PC-9 (cell line): ENCODE measurements at regions not wholly inside any gene's neighbourhood (a gene's known extent, or its start where the extent isn't known, plus 50 kb on each side); places are given as distances from the start of the nearest gene placed in this dataset.

Experiments
- BruUV-seq: library from RNA; stranded (reverse); fragments of 400-500 nt; replicated peaks from 2 replicates; lab custom pipeline; 2021; lab: Mats Ljungman, UMichigan
- CTCF ChIA-PET: fragments of 300-600 bp; sonication (Branson Sonifier 250); formaldehyde crosslinking; loops from one replicate; lab custom pipeline; 2022; ENCODE audit warnings: antibody characterized with exemption; lab: Charles Lee
- POLR2A ChIA-PET: fragments of 300-600 bp; sonication (Branson Sonifier 250); formaldehyde crosslinking; loops from one replicate; lab custom pipeline; 2022; ENCODE audit warnings: antibody characterized with exemption; ENCODE audit not compliant: unreplicated experiment; lab: Charles Lee
- DNase-seq, 2 experiments: peaks; one replicate each; pipeline versions ENCODE4 v3.0.0 to v3.0.0-alpha.2; 2015 to 2022; ENCODE audit warnings: mixed read lengths in 1 of 2
- H2AFZ ChIP-seq: fragments of 200-600 bp; sonication (generic); 2 replicates; pipeline ENCODE4 v1.8.1; 2017; ENCODE audit warnings: antibody characterized with exemption
- H3F3A ChIP-seq: fragments of 200-600 bp; sonication (generic); 2 replicates; pipeline ENCODE4 v1.8.1; 2017; ENCODE audit warnings: antibody characterized with exemption, mild to moderate bottlenecking, low read depth; ENCODE audit not compliant: insufficient read depth
- H3K27ac ChIP-seq: fragments of 200-600 bp; sonication (generic); 2 replicates; pipeline ENCODE4 v1.6.1; 2016; ENCODE audit warnings: mixed run types
- H3K27me3 ChIP-seq: fragments of 200-600 bp; sonication (generic); 2 replicates; pipeline ENCODE4 v1.6.1; 2016; ENCODE audit warnings: low read depth, mixed run types; ENCODE audit not compliant: insufficient read depth
- H3K36me3 ChIP-seq: fragments of 200-600 bp; sonication (generic); 2 replicates; pipeline ENCODE4 v1.6.1; 2016; ENCODE audit warnings: low read depth, mixed run types
- H3K4me1 ChIP-seq: fragments of 200-600 bp; sonication (generic); replicated peaks from 2 replicates; pipeline ENCODE4 v1.6.1; 2016; ENCODE audit warnings: mixed run types; ENCODE audit not compliant: insufficient read depth
- H3K4me2 ChIP-seq: fragments of 200-600 bp; sonication (generic); 2 replicates; pipeline ENCODE4 v1.6.1; 2017; ENCODE audit warnings: mixed run types
- H3K4me3 ChIP-seq: fragments of 200-600 bp; sonication (generic); 2 replicates; pipeline ENCODE4 v1.6.1; 2016; ENCODE audit warnings: mixed run types
- H3K79me2 ChIP-seq: fragments of 200-600 bp; sonication (generic); 2 replicates; pipeline ENCODE4 v1.6.1; 2017; ENCODE audit warnings: low read depth, mixed run types
- H3K9me2 ChIP-seq: fragments of 200-600 bp; sonication (generic); 2 replicates; pipeline ENCODE4 v1.8.1; 2017; ENCODE audit warnings: mild to moderate bottlenecking; ENCODE audit not compliant: insufficient read depth
- H3K9me3 ChIP-seq: fragments of 200-600 bp; sonication (generic); 2 replicates; pipeline ENCODE4 v1.8.1; 2016; ENCODE audit warnings: low read depth; ENCODE audit not compliant: insufficient read depth
- H4K20me1 ChIP-seq: fragments of 200-600 bp; sonication (generic); 2 replicates; pipeline ENCODE4 v1.8.1; 2017; ENCODE audit not compliant: insufficient read depth
- EZH2 ChIP-seq: fragments of 200-600 bp; sonication (generic); IDR thresholded peaks from 2 replicates; pipeline ENCODE4 v1.8.0; 2017; ENCODE audit warnings: antibody characterized with exemption, low read depth
- intact Hi-C: fragments of 100-400 bp; cut with micrococcal nuclease; formaldehyde crosslinking; loops from one replicate; pipeline ENCODE4 v1.10.0; 2022; ENCODE audit not compliant: unreplicated experiment
- TF ChIP-seq, protein P1 (sequence below): fragments of 200-600 bp; sonication (generic); conservative IDR thresholded peaks from 2 replicates; pipeline ENCODE4 v1.6.1; 2017; ENCODE audit warnings: mixed run types, antibody characterized with exemption, mild to moderate bottlenecking, moderate library complexity

DNA sequence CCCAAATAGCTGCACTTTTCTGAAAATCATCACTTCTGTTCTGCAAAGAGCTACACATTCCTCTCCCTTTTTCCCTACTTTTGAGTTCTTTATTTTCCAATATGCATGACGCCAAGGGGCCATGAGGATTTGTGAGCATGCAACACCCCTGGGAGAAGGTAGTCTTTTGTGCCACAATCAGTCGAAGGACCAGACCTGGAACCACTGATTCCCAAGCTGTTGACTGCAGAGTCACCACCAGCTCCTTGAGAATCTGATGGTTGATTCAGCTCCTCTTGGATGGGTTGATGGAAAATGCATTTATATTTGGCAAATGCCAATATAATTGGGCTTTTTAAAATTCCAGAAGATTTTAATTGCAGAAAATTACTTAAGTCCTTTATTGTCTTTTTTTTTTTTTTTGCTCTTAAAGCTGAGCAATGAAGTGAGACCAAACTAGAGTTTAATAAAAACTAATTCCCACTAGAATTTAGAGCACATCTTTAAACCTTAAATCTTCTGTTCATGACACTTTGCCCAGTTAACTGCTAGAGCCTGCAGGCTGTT lies 554.1 kb downstream of the TNS3 start:
- Histone ChIP-seq H3K36me3 (no peaks in the 10 kb centered on the region), H3K4me2 (no peak overlapping the region), H3K27ac (no peak overlapping the region), H2AFZ (no peak overlapping the region), H3K79me2 (no peaks in the 10 kb centered on the region), H3K9me3 (no peaks in the 10 kb centered on the region), H3K4me3 (no peak overlapping the region), H3K4me1 (no peaks in the 10 kb centered on the region), H3K27me3 (no peaks in the 10 kb centered on the region), H3F3A (no peaks in the 10 kb centered on the region), H4K20me1 (no peaks in the 10 kb centered on the region), H3K9me2 (no peaks in the 10 kb centered on the region)
- ChIA-PET POLR2A (no interaction called here), CTCF (interaction anchor here (0.7 kb wide), 2 partner anchors 759 to 1763 kb away, joined by 5 to 6 read pairs; no protein-coding TSS in a partner anchor)
- TF ChIP-seq, protein P1, sequence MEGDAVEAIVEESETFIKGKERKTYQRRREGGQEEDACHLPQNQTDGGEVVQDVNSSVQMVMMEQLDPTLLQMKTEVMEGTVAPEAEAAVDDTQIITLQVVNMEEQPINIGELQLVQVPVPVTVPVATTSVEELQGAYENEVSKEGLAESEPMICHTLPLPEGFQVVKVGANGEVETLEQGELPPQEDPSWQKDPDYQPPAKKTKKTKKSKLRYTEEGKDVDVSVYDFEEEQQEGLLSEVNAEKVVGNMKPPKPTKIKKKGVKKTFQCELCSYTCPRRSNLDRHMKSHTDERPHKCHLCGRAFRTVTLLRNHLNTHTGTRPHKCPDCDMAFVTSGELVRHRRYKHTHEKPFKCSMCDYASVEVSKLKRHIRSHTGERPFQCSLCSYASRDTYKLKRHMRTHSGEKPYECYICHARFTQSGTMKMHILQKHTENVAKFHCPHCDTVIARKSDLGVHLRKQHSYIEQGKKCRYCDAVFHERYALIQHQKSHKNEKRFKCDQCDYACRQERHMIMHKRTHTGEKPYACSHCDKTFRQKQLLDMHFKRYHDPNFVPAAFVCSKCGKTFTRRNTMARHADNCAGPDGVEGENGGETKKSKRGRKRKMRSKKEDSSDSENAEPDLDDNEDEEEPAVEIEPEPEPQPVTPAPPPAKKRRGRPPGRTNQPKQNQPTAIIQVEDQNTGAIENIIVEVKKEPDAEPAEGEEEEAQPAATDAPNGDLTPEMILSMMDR = no peak
- no peak for TF ChIP-seq EZH2
- no TSS peak for BruUV-seq
- intact Hi-C loops = no loop called here
- no peak for DNase-seq

DNA sequence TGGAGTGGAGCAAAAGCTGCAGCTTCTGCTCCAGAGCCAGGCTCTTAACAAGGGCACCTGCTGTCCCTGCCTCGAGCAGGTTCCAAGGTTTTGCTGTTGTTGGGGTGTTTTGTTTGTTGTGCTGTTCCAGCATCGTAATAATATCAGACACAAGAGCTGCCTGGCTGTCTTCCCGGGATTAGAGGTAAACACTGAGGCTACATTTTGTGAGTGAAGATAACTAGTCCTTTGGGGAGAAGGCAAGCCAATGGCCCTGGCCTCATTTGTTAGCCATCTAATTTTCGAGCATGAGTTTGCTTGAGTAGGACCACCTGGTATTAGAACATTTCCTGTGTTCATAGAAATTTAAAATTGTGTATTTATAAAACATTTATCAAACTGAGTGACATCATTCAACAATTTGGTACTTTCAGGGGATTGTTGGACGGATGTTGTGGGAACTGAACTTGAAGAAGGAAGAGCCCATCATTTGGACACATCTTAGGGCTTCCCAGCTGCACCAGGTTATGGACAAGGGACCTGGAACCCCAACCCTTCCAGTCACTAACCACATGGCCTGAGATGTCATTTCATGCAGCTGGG lies 555.0 kb downstream of the TNS3 start:
- no peak overlapping the region for H3K4me3 ChIP-seq
- TF ChIP-seq, protein P1 = no peak
- TF ChIP-seq EZH2 = no peak
- BruUV-seq = no TSS peak
- CTCF ChIA-PET = no interaction called here
- H3K27ac ChIP-seq = no peak overlapping the region
- no peaks in the 10 kb centered on the region for H3K79me2 ChIP-seq
- no peaks in the 10 kb centered on the region for H3K27me3 ChIP-seq
- intact Hi-C loops = no loop called here
- H3K4me2 ChIP-seq = no peak overlapping the region
- H3K9me3 ChIP-seq = no peaks in the 10 kb centered on the region
- no peaks in the 10 kb centered on the region for H3K4me1 ChIP-seq
- DNase-seq = no peak
- no peaks in the 10 kb centered on the region for H3F3A ChIP-seq
- H3K9me2 ChIP-seq = no peaks in the 10 kb centered on the region
- no peaks in the 10 kb centered on the region for H3K36me3 ChIP-seq
- H2AFZ ChIP-seq = no peak overlapping the region
- H4K20me1 ChIP-seq = no peaks in the 10 kb centered on the region
- POLR2A ChIA-PET = no interaction called here

DNA sequence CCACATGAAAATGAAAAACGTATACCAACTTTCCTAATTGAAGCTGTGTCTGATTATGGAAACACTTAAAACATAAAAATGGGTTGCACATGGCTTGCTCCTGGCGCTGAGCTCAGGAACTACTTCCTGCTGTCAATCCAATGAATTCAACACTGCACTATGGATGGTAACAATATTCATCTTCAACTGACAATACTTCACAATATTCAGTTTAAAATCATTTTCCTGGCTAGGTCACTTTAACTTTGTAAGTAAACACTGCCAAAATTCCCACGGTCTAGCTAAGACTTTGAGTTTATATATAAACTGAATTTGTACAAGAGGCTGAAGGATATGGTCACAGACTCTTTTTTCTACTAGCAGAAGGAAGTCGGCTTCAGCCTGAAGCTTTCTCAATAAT lies 556.9 kb downstream of the TNS3 start:
- Histone ChIP-seq H3K4me1 (no peaks in the 10 kb centered on the region), H2AFZ (no peak overlapping the region), H3K36me3 (no peaks in the 10 kb centered on the region), H4K20me1 (no peaks in the 10 kb centered on the region), H3K9me2 (no peaks in the 10 kb centered on the region), H3K27me3 (no peaks in the 10 kb centered on the region), H3K9me3 (no peaks in the 10 kb centered on the region), H3K4me3 (no peak overlapping the region), H3F3A (no peaks in the 10 kb centered on the region), H3K4me2 (no peak overlapping the region), H3K27ac (no peak overlapping the region), H3K79me2 (no peaks in the 10 kb centered on the region)
- ChIA-PET CTCF (interaction anchor here (0.6 kb wide), 1 partner anchor 20 kb away, joined by 5 read pairs; no protein-coding TSS in a partner anchor), POLR2A (no interaction called here)
- no TSS peak for BruUV-seq
- intact Hi-C loops = no loop called here
- TF ChIP-seq, protein P1 = no peak
- TF ChIP-seq EZH2 = no peak
- DNase-seq = no peak
